ENCODE measurements at regions not wholly inside any gene's neighbourhood (a gene's known extent, or its start where the extent isn't known, plus 50 kb on each side); places are given as distances from the start of the nearest gene placed in this dataset.

DNA sequence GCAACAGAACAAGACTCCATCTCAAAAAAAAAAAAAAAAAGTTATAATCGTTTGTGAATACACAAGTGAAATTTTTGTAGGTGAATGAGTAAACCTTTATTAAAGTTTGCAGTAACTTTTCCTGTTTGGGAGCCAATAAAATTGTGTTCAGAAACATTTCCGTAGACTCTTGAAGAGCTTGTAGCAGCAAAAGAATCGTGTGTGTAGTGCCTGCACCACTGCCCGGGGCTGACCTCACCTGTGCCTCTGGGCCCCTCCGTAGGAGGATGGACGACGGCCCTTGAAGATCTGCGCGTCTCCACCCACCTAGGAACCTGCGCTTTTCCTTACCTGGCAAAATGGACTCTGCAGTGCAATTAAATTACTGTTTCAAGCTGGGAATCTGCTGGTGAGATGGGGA lies 366.0 kb downstream of the THBS2 start:
- no peak for DNase-seq (ENCODE audit: low spot score)
- TF ChIP-seq CTCF (IDR thresholded peaks at IDR 0.05; ENCODE audit: extremely low read depth, insufficient read depth, missing control alignments), result no peak
- in situ Hi-C loops (cut with MboI; ENCODE audit: low pct_unique_long_range_greater_than_20kb, low sequenced_read_pairs, unreplicated experiment), result no loop called here

GRCh38 chr6:168886964-168887363 lies 366.7 kb downstream of the THBS2 start:
- DNase-seq (ENCODE audit: low spot score), result no peak
- no peak for TF ChIP-seq CTCF (IDR thresholded peaks at IDR 0.05; ENCODE audit: extremely low read depth, insufficient read depth, missing control alignments)
- in situ Hi-C loops (cut with MboI; ENCODE audit: low pct_unique_long_range_greater_than_20kb, low sequenced_read_pairs, unreplicated experiment), result no loop called here

DNA sequence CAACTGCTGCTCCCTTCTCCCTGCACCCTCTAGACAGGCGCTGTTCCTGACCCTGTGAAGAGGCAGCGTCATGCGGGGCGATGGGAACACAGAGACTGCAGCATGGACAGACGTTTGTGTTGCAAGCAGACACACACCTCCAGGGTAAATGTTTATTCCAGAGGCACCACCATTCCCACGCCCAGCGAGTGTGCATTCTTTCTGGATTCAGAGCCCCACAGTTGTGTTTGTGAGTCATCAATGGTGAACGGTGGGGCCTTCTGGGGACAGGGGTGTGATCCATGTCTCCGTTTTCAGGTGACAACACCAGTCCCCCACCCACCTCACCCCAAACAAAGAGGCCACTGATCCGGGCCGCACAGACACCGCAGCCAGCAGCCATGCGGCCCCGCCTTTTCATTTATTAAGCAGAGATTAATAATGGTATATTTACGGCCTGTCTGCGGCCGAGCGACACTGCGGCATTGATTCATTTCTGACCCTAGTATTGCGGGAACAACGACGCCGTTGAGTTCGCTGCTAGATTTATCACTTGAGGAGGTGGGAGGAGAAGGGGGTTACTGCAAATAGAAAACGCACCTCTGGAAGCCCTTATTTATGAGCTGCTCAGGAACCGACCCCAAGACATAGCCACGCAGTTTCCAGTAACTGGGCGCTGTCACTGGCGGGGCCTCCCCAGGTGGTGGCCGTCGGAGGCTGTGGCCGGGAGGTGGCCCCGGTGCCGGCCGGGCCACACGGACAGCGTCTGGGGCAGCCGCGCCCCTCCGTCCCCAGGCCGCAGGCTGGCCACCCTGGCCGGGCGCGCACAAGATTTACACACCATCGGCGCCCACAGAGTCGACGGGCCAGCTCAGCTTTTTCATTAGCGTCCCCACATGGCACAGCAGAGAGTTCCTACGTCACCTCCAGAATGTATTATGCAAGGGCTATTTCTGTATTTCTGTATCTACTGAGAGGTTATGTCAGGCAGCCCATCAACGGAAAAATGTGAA lies 367.6 kb downstream of the THBS2 start:
- no peak for TF ChIP-seq CTCF (IDR thresholded peaks at IDR 0.05; ENCODE audit: extremely low read depth, insufficient read depth, missing control alignments)
- in situ Hi-C loops (cut with MboI; ENCODE audit: low pct_unique_long_range_greater_than_20kb, low sequenced_read_pairs, unreplicated experiment), result no loop called here
- DNase-seq (ENCODE audit: low spot score), result no peak

GRCh38 chr6:168885196-168885595 lies 368.4 kb downstream of the THBS2 start:
- DNase-seq (ENCODE audit: low spot score), result no peak
- in situ Hi-C loops (cut with MboI; ENCODE audit: low pct_unique_long_range_greater_than_20kb, low sequenced_read_pairs, unreplicated experiment), result no loop called here
- no peak for TF ChIP-seq CTCF (IDR thresholded peaks at IDR 0.05; ENCODE audit: extremely low read depth, insufficient read depth, missing control alignments)

- TF ChIP-seq CTCF (IDR thresholded peaks at IDR 0.05; ENCODE audit: extremely low read depth, insufficient read depth, missing control alignments), result peak; percentile 36
- in situ Hi-C loops (cut with MboI; ENCODE audit: low pct_unique_long_range_greater_than_20kb, low sequenced_read_pairs, unreplicated experiment), result no loop called here
- peak; percentile 57 for DNase-seq (ENCODE audit: low spot score)
These were observed 369.0 kb downstream of the THBS2 start for GRCh38 chr6:168884646-168885086.

GRCh38 chr6:168884050-168884645 lies 369.5 kb downstream of the THBS2 start:
- no peak for TF ChIP-seq CTCF (IDR thresholded peaks at IDR 0.05; ENCODE audit: extremely low read depth, insufficient read depth, missing control alignments)
- in situ Hi-C loops (cut with MboI; ENCODE audit: low pct_unique_long_range_greater_than_20kb, low sequenced_read_pairs, unreplicated experiment), result no loop called here
- no peak for DNase-seq (ENCODE audit: low spot score)
